IPS DF 6.9 (cell line): ENCODE measurements at regions not wholly inside any gene's neighbourhood (a gene's known extent, or its start where the extent isn't known, plus 50 kb on each side); places are given as distances from the start of the nearest gene placed in this dataset.

Experiments used
- DNase-seq: peaks from one replicate; pipeline ENCODE4 v3.0.0-alpha.2; 2013; ENCODE audit warnings: low read depth, low spot score
- H3K27ac ChIP-seq: one replicate; pipeline ENCODE4 v1.5.1; 2013; ENCODE audit warnings: low read length, control low read depth
- H3K27me3 ChIP-seq: 2 replicates; pipeline ENCODE4 v1.6.1; 2013; ENCODE audit warnings: mild to moderate bottlenecking, low read length; ENCODE audit not compliant: control insufficient read depth, insufficient read depth
- H3K36me3 ChIP-seq: 2 replicates; pipeline ENCODE4 v1.6.1; 2013; ENCODE audit warnings: low read length; ENCODE audit not compliant: control insufficient read depth, insufficient read depth
- H3K4me1 ChIP-seq: 2 replicates; pipeline ENCODE4 v1.6.1; 2013; ENCODE audit warnings: low read length; ENCODE audit not compliant: control insufficient read depth, insufficient read depth
- H3K4me3 ChIP-seq: 2 replicates; pipeline ENCODE4 v1.5.1; 2013; ENCODE audit warnings: mild to moderate bottlenecking, low read length
- H3K9me3 ChIP-seq: 2 replicates; pipeline ENCODE4 v1.6.1; 2013; ENCODE audit warnings: low read length, inconsistent platforms; ENCODE audit not compliant: control insufficient read depth, insufficient read depth
- WGBS: extraction: QIAGEN DNeasy Blood & Tissue Kit; methylation state at CpG from one replicate; pipeline ENCODE4 v1.1.7; 2013; ENCODE audit warnings: mixed read lengths, missing lambda C conversion rate; ENCODE audit not compliant: insufficient read length, insufficient coverage; 5-methylcytosine and 5-hydroxymethylcytosine counted together

DNA sequence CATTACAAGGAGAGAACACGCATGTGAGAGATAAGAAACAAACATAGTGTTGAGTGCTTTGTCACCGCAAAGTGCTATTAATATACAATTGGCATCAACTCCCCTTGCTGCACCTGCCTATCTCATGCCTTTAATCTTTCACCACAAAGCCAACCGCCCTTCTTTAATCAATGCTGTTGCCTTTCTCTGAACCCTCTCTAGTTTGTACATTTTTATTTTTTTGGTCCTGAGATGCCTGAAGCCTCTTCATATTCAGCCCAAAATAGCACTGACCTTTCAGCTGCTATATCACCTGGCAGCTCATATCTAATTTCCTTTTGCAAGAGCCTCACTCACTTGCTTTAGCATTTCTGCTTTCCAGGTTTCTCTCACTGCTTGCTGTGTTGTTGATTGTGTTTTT is 504.7 kb downstream of the NUF2 start:
- DNase-seq: no peak
- Histone ChIP-seq H3K36me3 (no peaks in the 10 kb centered on the region), H3K4me1 (no peaks in the 10 kb centered on the region), H3K27ac (no peak overlapping the region), H3K9me3 (no peaks in the 10 kb centered on the region), H3K4me3 (no peak overlapping the region), H3K27me3 (no peaks in the 10 kb centered on the region)
- WGBS: no CpG with 5 or more reads among the region's 3 CpGs

DNA sequence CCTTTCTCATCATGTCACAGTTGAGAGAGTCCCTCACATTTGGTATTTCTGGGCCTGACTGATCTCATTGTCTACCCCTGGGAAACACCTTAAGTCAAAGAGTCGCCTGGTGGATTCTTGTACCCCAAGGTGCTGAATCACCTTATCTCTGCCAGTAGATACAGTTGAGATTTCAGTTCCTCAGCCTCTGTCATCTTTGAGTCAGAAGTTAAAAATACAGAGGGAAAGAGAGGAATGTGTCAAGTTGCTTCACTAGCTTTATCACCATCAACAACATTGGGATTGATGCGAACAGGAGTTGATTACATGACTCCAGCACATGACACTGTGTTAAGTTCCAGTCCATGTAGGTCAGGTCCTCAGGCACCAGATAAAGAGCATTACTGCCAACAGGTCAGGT is 513.0 kb downstream of the NUF2 start:
- no peak overlapping the region for H3K4me3 ChIP-seq
- no peaks in the 10 kb centered on the region for H3K9me3 ChIP-seq
- no peaks in the 10 kb centered on the region for H3K27me3 ChIP-seq
- no peak overlapping the region for H3K27ac ChIP-seq
- no peaks in the 10 kb centered on the region for H3K4me1 ChIP-seq
- no CpG with 5 or more reads among the region's 2 CpGs for WGBS
- no peaks in the 10 kb centered on the region for H3K36me3 ChIP-seq
- no peak for DNase-seq

DNA sequence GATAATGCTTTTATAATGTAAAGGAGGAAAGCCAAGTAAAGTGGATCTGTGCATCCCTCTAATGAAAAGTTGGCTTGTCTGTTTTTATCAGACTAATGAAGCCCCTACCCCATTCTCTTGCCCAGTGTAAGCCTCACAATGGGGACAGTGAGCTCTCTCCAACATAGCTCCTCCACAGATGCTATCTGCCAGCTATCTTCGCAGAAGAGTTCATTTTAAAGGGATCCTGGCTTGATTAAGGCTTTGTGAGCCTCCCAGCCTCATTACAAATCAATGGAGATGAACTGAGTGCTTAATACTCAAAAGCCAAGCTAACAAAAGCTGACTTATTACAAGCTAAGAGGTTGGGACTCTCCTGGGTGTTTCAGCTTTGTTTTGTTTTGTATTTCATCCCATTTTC is 514.7 kb downstream of the NUF2 start:
- WGBS: no CpG with 5 or more reads among the region's 1 CpG
- DNase-seq: no peak
- Histone ChIP-seq H3K4me1 (no peaks in the 10 kb centered on the region), H3K27me3 (no peaks in the 10 kb centered on the region), H3K27ac (no peak overlapping the region), H3K4me3 (no peak overlapping the region), H3K36me3 (no peaks in the 10 kb centered on the region), H3K9me3 (no peaks in the 10 kb centered on the region)

DNA sequence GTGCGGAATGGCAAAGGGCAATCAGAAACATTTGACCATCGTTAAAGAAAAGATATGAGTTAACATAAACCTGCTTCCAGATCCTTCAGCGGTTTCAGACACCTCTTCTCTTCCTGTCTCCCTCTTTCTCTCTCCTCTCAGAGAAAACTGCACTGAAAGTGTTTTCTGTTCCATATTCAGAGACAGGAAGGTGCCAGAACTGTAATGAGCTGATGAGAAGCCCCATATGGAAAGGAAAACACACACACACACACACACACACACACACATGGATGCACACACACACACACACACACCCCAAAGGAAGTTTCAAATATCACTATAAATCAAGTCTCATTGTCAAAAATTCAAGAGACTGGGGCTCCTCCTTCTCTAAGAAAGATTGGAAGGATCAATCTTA is 515.5 kb downstream of the NUF2 start:
- Histone ChIP-seq H3K27me3 (no peaks in the 10 kb centered on the region), H3K27ac (no peak overlapping the region), H3K4me1 (no peaks in the 10 kb centered on the region), H3K4me3 (no peak overlapping the region), H3K9me3 (no peaks in the 10 kb centered on the region), H3K36me3 (no peaks in the 10 kb centered on the region)
- DNase-seq: no peak
- WGBS: no CpG with 5 or more reads among the region's 3 CpGs

DNA sequence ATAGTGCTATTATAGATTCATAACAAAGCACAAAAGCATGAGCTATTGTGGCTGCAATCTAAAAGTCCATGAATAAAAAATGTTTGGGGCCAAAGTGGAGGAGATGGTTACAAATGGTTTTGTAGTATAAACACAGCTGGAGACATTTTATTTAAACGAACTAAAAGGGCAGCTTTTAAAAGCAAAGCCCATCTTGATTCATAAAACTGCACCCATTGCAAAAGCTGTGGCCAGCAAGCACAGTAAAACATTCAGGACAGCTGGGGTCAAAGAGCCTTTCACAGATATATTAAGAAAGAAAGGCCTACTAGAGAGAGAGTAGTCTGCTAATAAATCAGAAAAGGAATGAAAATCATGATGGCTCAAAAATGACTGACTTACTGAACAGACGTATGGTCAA is 520.8 kb downstream of the NUF2 start:
- no peaks in the 10 kb centered on the region for H3K4me1 ChIP-seq
- H3K36me3 ChIP-seq: no peaks in the 10 kb centered on the region
- H3K27me3 ChIP-seq: no peaks in the 10 kb centered on the region
- H3K4me3 ChIP-seq: no peak overlapping the region
- no peaks in the 10 kb centered on the region for H3K9me3 ChIP-seq
- no CpG with 5 or more reads among the region's 2 CpGs for WGBS
- H3K27ac ChIP-seq: no peak overlapping the region
- DNase-seq: no peak

DNA sequence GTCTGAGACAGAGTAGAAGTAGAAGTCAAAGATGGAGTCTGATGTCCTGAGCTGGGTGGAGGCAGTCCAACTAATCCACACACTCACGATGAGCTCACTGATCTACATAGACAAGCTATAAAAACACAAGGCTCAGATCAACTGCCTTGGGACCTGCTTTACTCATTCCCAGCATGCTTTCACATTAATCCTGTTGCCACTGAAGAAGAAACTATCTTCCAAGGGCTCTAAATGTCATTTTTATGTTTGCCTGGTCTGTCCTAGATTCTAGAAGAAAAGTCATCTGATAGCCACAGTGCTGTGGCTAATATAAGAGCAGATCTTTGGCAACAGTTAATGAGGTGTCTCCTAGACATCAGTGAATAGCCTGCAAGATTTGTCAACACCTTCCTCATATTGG is 522.7 kb downstream of the NUF2 start:
- Histone ChIP-seq H3K4me1 (no peaks in the 10 kb centered on the region), H3K36me3 (no peaks in the 10 kb centered on the region), H3K27me3 (no peaks in the 10 kb centered on the region), H3K9me3 (no peaks in the 10 kb centered on the region), H3K4me3 (no peak overlapping the region), H3K27ac (no peak overlapping the region)
- no CpG with 5 or more reads among the region's 1 CpG for WGBS
- DNase-seq: no peak

DNA sequence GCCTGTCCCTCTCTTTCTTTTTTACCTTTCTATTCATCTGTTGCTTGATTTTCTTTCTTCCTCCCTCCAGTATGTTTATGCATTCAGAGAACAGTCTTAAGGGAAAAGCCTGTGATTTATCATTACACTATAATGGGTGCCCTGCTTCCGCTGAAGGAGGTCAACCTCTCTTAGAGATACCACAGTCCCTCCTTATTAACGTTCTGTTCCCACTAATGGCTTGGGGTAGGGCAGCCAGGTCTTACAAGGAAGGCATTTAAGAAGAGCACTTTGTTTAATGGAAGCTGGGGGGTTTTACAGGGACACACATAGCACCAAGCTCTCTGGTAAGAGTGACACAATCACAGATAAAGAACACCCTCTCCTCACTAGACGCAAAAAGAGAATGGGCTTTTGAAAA is 523.5 kb downstream of the NUF2 start:
- H3K4me3 ChIP-seq: no peak overlapping the region
- DNase-seq: no peak
- H3K36me3 ChIP-seq: no peaks in the 10 kb centered on the region
- no peaks in the 10 kb centered on the region for H3K4me1 ChIP-seq
- H3K9me3 ChIP-seq: no peaks in the 10 kb centered on the region
- H3K27me3 ChIP-seq: no peaks in the 10 kb centered on the region
- H3K27ac ChIP-seq: no peak overlapping the region
- WGBS: no CpG with 5 or more reads among the region's 3 CpGs

DNA sequence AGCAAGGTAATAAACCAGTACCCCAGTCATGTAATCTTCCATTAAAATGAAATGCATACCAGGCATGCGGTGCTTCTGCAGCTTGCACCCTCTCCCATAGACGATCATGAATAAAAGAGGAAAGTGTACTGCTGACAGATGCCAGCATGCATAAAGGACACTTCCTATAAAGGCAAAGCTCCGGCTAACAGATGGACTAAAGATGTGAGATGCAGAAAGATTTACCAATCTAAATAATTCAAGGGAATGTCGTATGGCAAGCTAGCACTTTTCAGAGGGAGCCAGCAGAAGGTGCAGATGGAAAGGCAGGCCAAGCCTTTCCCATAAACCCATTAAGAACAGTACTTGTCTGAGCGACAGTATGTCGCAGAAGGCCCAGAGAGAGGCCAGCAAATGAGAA is 542.0 kb downstream of the NUF2 start:
- no peak for DNase-seq
- no peak overlapping the region for H3K27ac ChIP-seq
- H3K9me3 ChIP-seq: no peaks in the 10 kb centered on the region
- no peak overlapping the region for H3K4me3 ChIP-seq
- no peaks in the 10 kb centered on the region for H3K36me3 ChIP-seq
- peaks cover 2% of the 10 kb centered on the region; the same call in 1 of the 2 replicates for H3K4me1 ChIP-seq
- WGBS: no CpG with 5 or more reads among the region's 6 CpGs
- H3K27me3 ChIP-seq: no peaks in the 10 kb centered on the region

DNA sequence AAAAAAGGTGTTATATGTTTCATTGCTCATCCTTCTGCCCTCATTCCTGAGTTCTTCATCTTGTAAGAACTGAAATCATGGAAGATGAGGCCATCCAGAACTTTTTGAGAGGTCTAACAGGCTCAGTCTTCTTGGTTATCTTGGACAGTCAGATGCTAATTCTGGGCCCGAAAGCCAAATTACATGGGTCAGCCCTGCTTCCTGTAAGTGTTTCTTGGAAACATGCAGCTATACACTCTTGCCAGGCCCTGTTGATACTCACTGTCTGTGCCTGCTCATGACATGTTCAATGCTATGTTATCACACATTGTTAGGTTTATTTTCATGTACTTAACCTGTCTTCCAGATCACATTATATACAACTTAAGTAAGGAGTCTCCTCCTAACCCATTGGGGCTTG is 542.5 kb downstream of the NUF2 start:
- Histone ChIP-seq H3K36me3 (no peaks in the 10 kb centered on the region), H3K27me3 (no peaks in the 10 kb centered on the region), H3K4me3 (no peak overlapping the region), H3K27ac (no peak overlapping the region), H3K9me3 (no peaks in the 10 kb centered on the region), H3K4me1 (peaks cover 2% of the 10 kb centered on the region; the same call in 1 of the 2 replicates)
- DNase-seq: no peak
- WGBS: no CpG with 5 or more reads among the region's 1 CpG

DNA sequence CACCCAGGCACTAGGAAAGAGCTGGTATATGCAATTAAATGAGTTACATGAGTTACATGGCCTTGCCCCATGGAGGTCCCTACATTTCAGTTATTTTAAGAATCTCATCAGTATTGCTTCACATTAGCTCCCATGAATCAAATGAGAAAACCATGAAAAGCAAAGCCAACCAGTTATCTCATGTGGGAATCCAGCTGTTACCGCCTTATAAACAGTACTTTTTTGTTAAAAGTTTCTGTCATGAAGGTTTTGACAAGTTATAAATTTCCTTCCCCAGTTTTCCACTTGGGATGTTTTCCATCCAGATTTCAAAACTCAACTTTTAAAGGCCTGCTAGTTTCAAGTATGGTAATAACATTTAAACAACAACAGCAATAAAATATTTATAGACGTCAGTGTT is 544.8 kb downstream of the NUF2 start:
- WGBS: no CpG with 5 or more reads among the region's 2 CpGs
- Histone ChIP-seq H3K27me3 (no peaks in the 10 kb centered on the region), H3K4me3 (no peak overlapping the region), H3K36me3 (no peaks in the 10 kb centered on the region), H3K27ac (no peak overlapping the region), H3K4me1 (peaks cover 2% of the 10 kb centered on the region; the same call in 1 of the 2 replicates), H3K9me3 (no peaks in the 10 kb centered on the region)
- no peak for DNase-seq

DNA sequence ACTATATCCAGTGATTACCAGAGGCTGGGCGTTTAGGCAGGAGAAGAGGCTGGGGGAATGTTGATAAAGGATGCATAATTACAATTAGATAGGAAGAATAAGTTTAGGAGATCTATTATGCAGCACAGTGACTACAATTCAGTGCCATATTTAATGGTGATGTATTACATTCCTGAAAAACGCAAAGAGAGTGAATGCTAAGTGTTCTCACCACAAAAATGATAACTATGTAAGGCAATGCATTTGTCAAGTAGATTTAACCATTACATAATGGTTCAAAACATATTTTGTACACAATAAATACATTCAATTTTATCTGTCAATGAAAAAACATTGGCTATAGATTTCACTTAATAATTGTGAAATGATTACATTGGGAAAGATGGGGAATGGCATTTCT is 548.9 kb downstream of the NUF2 start:
- Histone ChIP-seq H3K27me3 (no peaks in the 10 kb centered on the region), H3K9me3 (no peaks in the 10 kb centered on the region), H3K4me3 (no peak overlapping the region), H3K27ac (no peak overlapping the region), H3K4me1 (no peaks in the 10 kb centered on the region), H3K36me3 (no peaks in the 10 kb centered on the region)
- no CpG with 5 or more reads among the region's 2 CpGs for WGBS
- no peak for DNase-seq
